Liver (tissue), 7 donors: ENCODE measurements at regions not wholly inside any gene's neighbourhood (a gene's known extent, or its start where the extent isn't known, plus 50 kb on each side); places are given as distances from the start of the nearest gene placed in this dataset.

Experiments
- DNase-seq: peaks from one replicate; pipeline ENCODE4 v3.0.0-alpha.2; 2017; ENCODE audit warnings: low spot score
- H3K27ac ChIP-seq, 2 donors: one replicate each; pipeline ENCODE4 v1.7.0; 2013; ENCODE audit warnings: inconsistent platforms in 2 of 2, low read length in 2 of 2, control low read depth in 1 of 2, low read depth in 1 of 2, mild to moderate bottlenecking in 1 of 2
- H3K27me3 ChIP-seq, 4 donors: one replicate each; pipeline versions ENCODE4 v1.6.1 to v1.7.0; 2013; ENCODE audit warnings: low read length in 3 of 4, inconsistent platforms in 1 of 4, mild to moderate bottlenecking in 1 of 4, moderate library complexity in 1 of 4; ENCODE audit not compliant: control insufficient read depth in 4 of 4, insufficient read depth in 4 of 4
- H3K36me3 ChIP-seq, 4 donors: one replicate each; pipeline versions ENCODE4 v1.6.1 to v1.7.0; 2013; ENCODE audit warnings: low read length in 3 of 4, mild to moderate bottlenecking in 3 of 4, low read depth in 1 of 4, moderate library complexity in 1 of 4; ENCODE audit not compliant: control insufficient read depth in 4 of 4, insufficient read depth in 3 of 4
- H3K4me1 ChIP-seq, 4 donors: one replicate each; pipeline versions ENCODE4 v1.6.1 to v1.7.0; 2013; ENCODE audit warnings: low read length in 3 of 4, mild to moderate bottlenecking in 3 of 4, moderate library complexity in 1 of 4; ENCODE audit not compliant: control insufficient read depth in 4 of 4, insufficient read depth in 4 of 4
- H3K4me3 ChIP-seq, 3 donors: one replicate each; pipeline versions ENCODE4 v1.6.1 to v1.7.0; 2013; ENCODE audit warnings: low read length in 3 of 3, control low read depth in 1 of 3, low read depth in 1 of 3, mild to moderate bottlenecking in 1 of 3
- H3K9ac ChIP-seq, 2 donors: one replicate each; pipeline ENCODE4 v1.7.0; 2013; ENCODE audit warnings: low read length in 2 of 2, mild to moderate bottlenecking in 2 of 2, moderate library complexity in 2 of 2, control low read depth in 1 of 2, low read depth in 1 of 2
- H3K9me3 ChIP-seq, 4 donors: one replicate each; pipeline versions ENCODE4 v1.6.1 to v1.7.0; 2013; ENCODE audit warnings: low read length in 3 of 4; ENCODE audit not compliant: control insufficient read depth in 4 of 4
- EGR1 ChIP-seq, 2 donors: IDR thresholded peaks; 2 replicates each; pipeline ENCODE4 v1.6.1; 2016 to 2018; ENCODE audit warnings: antibody characterized with exemption in 2 of 2, low read depth in 2 of 2
- FOXA1 ChIP-seq: IDR thresholded peaks from 2 replicates; pipeline ENCODE4 v1.6.1; 2016; ENCODE audit warnings: antibody characterized with exemption
- FOXA2 ChIP-seq: IDR thresholded peaks from 2 replicates; pipeline ENCODE4 v1.6.1; 2016; ENCODE audit warnings: antibody characterized with exemption
- GABPA ChIP-seq, 2 donors: IDR thresholded peaks in 1 of 2; conservative IDR thresholded peaks in 1 of 2; 2 replicates each; pipeline ENCODE4 v1.6.1; 2016; ENCODE audit warnings: antibody characterized with exemption in 2 of 2, mild to moderate bottlenecking in 1 of 2, moderate library complexity in 1 of 2
- HNF4A ChIP-seq, 2 donors: conservative IDR thresholded peaks; 2 replicates each; pipeline ENCODE4 v1.6.1; 2016; ENCODE audit warnings: antibody characterized with exemption in 2 of 2, mild to moderate bottlenecking in 2 of 2
- HNF4G ChIP-seq: IDR thresholded peaks from 2 replicates; pipeline ENCODE4 v1.6.1; 2016; ENCODE audit warnings: antibody characterized with exemption
- JUND ChIP-seq, 2 donors: IDR thresholded peaks; 2 replicates each; pipeline ENCODE4 v1.6.1; 2016; ENCODE audit warnings: antibody characterized with exemption in 2 of 2
- NR2F2 ChIP-seq: IDR thresholded peaks from 2 replicates; pipeline ENCODE4 v1.6.1; 2016; ENCODE audit warnings: antibody characterized with exemption
- RXRA ChIP-seq, 2 donors: IDR thresholded peaks; 2 replicates each; pipeline ENCODE4 v1.6.1; 2017 to 2018; ENCODE audit warnings: antibody characterized with exemption in 2 of 2, mild to moderate bottlenecking in 1 of 2
- SP1 ChIP-seq: IDR thresholded peaks from 2 replicates; pipeline ENCODE4 v1.6.1; 2018; ENCODE audit warnings: antibody characterized with exemption, mild to moderate bottlenecking
- TAF1 ChIP-seq: conservative IDR thresholded peaks from 2 replicates; pipeline ENCODE4 v1.6.1; 2016; ENCODE audit warnings: antibody characterized with exemption, mild to moderate bottlenecking
- WGBS: extraction: QIAGEN DNeasy Blood & Tissue Kit; methylation state at CpG from one replicate; pipeline ENCODE4 v1.1.7; 2013; 5-methylcytosine and 5-hydroxymethylcytosine counted together
- TF ChIP-seq, protein P1 (sequence below): IDR thresholded peaks from 2 replicates; pipeline ENCODE4 v1.6.1; 2016; ENCODE audit warnings: antibody characterized with exemption
- TF ChIP-seq, protein P2 (sequence below): IDR thresholded peaks from 2 replicates; pipeline ENCODE4 v1.6.1; 2016; ENCODE audit warnings: antibody characterized with exemption
- TF ChIP-seq, protein P3 (sequence below): IDR thresholded peaks from 2 replicates; pipeline ENCODE4 v1.6.1; 2016; ENCODE audit warnings: antibody characterized with exemption, mild to moderate bottlenecking
- donor health status: healthy.
- donor health status: healthy.
- donor health status: healthy.
- donor health status: healthy.

DNA sequence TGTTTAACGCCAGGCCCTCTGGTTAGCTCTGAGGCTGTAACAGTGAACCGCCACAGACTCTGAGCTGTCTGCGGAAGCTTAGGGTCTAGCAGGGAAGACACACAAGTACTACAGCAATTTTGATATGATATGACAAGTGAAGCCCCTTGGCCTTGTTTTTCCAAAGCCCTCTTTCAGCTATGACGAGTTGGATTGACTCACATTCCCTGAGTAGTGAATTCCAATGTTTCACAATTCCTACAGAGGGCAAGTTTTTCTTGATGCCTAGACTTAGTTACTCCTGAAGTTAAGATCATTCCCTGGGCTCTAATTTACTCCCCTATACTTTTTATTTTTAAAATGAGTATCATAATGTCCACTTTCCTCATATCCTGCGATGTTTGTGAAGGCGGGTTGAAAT lies 53.3 kb upstream of the CISTR start:
- TF ChIP-seq SP1 (no peak), FOXA1 (no peak), GABPA (IDR thresholded peaks at IDR 0.05 in 1 of 2, conservative IDR thresholded peaks at IDR 0.05 in 1 of 2) (no peak), JUND (IDR thresholded peaks at IDR 0.05) (no peak), HNF4A (conservative IDR thresholded peaks at IDR 0.05) (no peak), TAF1 (no peak), HNF4G (no peak), EGR1 (IDR thresholded peaks at IDR 0.05; ENCODE audit: low read depth in 2 of 2) (no peak), FOXA2 (no peak)
- TF ChIP-seq, protein P1, sequence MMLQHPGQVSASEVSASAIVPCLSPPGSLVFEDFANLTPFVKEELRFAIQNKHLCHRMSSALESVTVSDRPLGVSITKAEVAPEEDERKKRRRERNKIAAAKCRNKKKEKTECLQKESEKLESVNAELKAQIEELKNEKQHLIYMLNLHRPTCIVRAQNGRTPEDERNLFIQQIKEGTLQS: no peak
- no peak overlapping the region for H3K4me3 ChIP-seq
- DNase-seq: no peak
- no peaks in the 10 kb centered on the region for H3K36me3 ChIP-seq
- 85% methylated on average over 6 of the region's 6 CpGs for WGBS
- peaks cover 0 to 8% (median 0%) of the 10 kb centered on the region in 4 donors for H3K27me3 ChIP-seq
- H3K9me3 ChIP-seq: no peaks in the 10 kb centered on the region
- no peak overlapping the region for H3K27ac ChIP-seq
- H3K9ac ChIP-seq: no peak overlapping the region
- peaks cover 2 to 12% (median 4%) of the 10 kb centered on the region in 4 donors for H3K4me1 ChIP-seq

DNA sequence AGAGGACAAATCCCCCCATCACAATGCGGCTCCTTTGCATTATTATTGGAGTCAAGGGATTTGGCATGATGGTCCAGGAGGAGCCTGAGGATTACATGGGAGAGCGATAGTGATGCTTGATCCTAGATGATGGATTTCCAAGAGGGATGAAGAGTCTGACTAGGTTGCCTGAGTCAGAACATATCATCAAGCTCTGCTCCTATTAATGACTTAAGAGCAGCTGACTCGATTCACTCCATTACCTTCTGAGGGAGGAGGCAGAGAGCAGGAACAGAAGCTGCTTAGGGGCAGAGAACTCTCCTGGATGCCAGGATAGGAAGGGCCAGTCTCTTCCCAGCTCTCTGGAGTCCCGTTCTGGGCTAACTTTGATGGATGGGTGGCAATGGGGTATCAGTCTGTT lies 54.0 kb upstream of the CISTR start:
- 90% methylated on average over 4 of the region's 4 CpGs for WGBS
- H3K36me3 ChIP-seq: no peaks in the 10 kb centered on the region
- no peak overlapping the region for H3K27ac ChIP-seq
- DNase-seq: no peak
- no peak overlapping the region for H3K4me3 ChIP-seq
- H3K4me1 ChIP-seq: peaks cover 2 to 12% (median 4%) of the 10 kb centered on the region in 4 donors
- H3K27me3 ChIP-seq: peaks cover 0 to 8% (median 0%) of the 10 kb centered on the region in 4 donors
- H3K9me3 ChIP-seq: no peaks in the 10 kb centered on the region
- TF ChIP-seq FOXA1 (no peak), NR2F2 (no peak), HNF4G (no peak), HNF4A (conservative IDR thresholded peaks at IDR 0.05) (no peak), SP1 (no peak), TAF1 (no peak), GABPA (IDR thresholded peaks at IDR 0.05 in 1 of 2, conservative IDR thresholded peaks at IDR 0.05 in 1 of 2) (no peak), RXRA (IDR thresholded peaks at IDR 0.05) (no peak), FOXA2 (no peak)
- TF ChIP-seq, protein P2, sequence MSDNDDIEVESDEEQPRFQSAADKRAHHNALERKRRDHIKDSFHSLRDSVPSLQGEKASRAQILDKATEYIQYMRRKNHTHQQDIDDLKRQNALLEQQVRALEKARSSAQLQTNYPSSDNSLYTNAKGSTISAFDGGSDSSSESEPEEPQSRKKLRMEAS: no peak
- TF ChIP-seq, protein P1: no peak
- TF ChIP-seq, protein P3, sequence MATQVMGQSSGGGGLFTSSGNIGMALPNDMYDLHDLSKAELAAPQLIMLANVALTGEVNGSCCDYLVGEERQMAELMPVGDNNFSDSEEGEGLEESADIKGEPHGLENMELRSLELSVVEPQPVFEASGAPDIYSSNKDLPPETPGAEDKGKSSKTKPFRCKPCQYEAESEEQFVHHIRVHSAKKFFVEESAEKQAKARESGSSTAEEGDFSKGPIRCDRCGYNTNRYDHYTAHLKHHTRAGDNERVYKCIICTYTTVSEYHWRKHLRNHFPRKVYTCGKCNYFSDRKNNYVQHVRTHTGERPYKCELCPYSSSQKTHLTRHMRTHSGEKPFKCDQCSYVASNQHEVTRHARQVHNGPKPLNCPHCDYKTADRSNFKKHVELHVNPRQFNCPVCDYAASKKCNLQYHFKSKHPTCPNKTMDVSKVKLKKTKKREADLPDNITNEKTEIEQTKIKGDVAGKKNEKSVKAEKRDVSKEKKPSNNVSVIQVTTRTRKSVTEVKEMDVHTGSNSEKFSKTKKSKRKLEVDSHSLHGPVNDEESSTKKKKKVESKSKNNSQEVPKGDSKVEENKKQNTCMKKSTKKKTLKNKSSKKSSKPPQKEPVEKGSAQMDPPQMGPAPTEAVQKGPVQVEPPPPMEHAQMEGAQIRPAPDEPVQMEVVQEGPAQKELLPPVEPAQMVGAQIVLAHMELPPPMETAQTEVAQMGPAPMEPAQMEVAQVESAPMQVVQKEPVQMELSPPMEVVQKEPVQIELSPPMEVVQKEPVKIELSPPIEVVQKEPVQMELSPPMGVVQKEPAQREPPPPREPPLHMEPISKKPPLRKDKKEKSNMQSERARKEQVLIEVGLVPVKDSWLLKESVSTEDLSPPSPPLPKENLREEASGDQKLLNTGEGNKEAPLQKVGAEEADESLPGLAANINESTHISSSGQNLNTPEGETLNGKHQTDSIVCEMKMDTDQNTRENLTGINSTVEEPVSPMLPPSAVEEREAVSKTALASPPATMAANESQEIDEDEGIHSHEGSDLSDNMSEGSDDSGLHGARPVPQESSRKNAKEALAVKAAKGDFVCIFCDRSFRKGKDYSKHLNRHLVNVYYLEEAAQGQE: no peak
- H3K9ac ChIP-seq: no peak overlapping the region

DNA sequence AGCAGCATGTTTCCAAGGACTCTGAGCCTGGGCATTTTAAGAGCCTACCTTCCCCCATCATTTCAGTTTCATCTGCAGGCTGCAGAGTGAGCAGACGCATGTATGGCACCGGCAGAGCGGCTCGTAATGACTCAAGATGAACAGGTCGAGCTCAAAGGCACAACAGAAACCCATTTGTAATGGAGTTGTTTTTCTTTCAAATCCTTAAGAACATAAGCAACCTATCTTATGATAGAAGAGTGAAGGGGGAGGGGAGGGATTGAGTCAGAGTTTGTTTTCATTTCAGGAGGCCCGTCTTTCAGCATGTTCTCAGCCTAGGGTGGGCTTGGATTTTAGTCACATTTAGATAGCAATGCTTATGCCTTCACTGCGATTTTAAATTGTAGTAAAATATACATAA lies 54.9 kb upstream of the CISTR start:
- peaks cover 0 to 8% (median 0%) of the 10 kb centered on the region in 4 donors for H3K27me3 ChIP-seq
- no peaks in the 10 kb centered on the region for H3K36me3 ChIP-seq
- 85% methylated on average over 7 of the region's 7 CpGs for WGBS
- no peaks in the 10 kb centered on the region for H3K9me3 ChIP-seq
- no peak for TF ChIP-seq HNF4A (conservative IDR thresholded peaks at IDR 0.05)
- peaks cover 2 to 12% (median 4%) of the 10 kb centered on the region in 4 donors for H3K4me1 ChIP-seq
- H3K9ac ChIP-seq: no peak overlapping the region
- DNase-seq: no peak
- no peak overlapping the region for H3K4me3 ChIP-seq
- H3K27ac ChIP-seq: no peak overlapping the region
